ENCODE measurements at regions not wholly inside any gene's neighbourhood (a gene's known extent, or its start where the extent isn't known, plus 50 kb on each side); places are given as distances from the start of the nearest gene placed in this dataset.

- no peak for TF ChIP-seq POLR2A (IDR thresholded peaks at IDR 0.05)
- TF ChIP-seq, protein P1, sequence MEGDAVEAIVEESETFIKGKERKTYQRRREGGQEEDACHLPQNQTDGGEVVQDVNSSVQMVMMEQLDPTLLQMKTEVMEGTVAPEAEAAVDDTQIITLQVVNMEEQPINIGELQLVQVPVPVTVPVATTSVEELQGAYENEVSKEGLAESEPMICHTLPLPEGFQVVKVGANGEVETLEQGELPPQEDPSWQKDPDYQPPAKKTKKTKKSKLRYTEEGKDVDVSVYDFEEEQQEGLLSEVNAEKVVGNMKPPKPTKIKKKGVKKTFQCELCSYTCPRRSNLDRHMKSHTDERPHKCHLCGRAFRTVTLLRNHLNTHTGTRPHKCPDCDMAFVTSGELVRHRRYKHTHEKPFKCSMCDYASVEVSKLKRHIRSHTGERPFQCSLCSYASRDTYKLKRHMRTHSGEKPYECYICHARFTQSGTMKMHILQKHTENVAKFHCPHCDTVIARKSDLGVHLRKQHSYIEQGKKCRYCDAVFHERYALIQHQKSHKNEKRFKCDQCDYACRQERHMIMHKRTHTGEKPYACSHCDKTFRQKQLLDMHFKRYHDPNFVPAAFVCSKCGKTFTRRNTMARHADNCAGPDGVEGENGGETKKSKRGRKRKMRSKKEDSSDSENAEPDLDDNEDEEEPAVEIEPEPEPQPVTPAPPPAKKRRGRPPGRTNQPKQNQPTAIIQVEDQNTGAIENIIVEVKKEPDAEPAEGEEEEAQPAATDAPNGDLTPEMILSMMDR (IDR thresholded peaks at IDR 0.05), result no peak
These were observed 97.4 kb downstream of the KLF6 start for GRCh38 chr10:3687510-3688081.

Data from transverse colon (tissue), 3 donors.